ENCODE measurements at regions not wholly inside any gene's neighbourhood (a gene's known extent, or its start where the extent isn't known, plus 50 kb on each side); places are given as distances from the start of the nearest gene placed in this dataset.

GRCh38 chr13:105334211-105334610 lies 1201.3 kb downstream of the EFNB2 start:
- Histone ChIP-seq H3K4me1 (ENCODE audit: low read length) (no peaks in the 10 kb centered on the region), H3K4me3 (ENCODE audit: low read length) (no peak overlapping the region), H2AFZ (ENCODE audit: low read depth, low read length) (no peak overlapping the region), H3K27ac (ENCODE audit: low read length) (no peak overlapping the region), H4K20me1 (ENCODE audit: insufficient read depth, low read length) (no peaks in the 10 kb centered on the region), H3K9ac (ENCODE audit: low read length) (no peak overlapping the region), H3K4me2 (ENCODE audit: low read length) (no peak overlapping the region), H3K27me3 (ENCODE audit: low read depth, low read length) (no peaks in the 10 kb centered on the region), H3K79me2 (ENCODE audit: low read length) (no peaks in the 10 kb centered on the region), H3K36me3 (replicated peaks; ENCODE audit: low read depth, low read length) (no peaks in the 10 kb centered on the region), H3K9me3 (ENCODE audit: insufficient read depth, low read length) (peaks cover 5% of the 10 kb centered on the region; the same call in 1 of the 2 replicates)
- TF ChIP-seq CTCF (IDR thresholded peaks at IDR 0.05; ENCODE audit: low read depth, low read length): no peak
- no peak for TF ChIP-seq EZH2phosphoT487 (IDR thresholded peaks at IDR 0.05; ENCODE audit: low read depth)

GRCh38 chr13:105333416-105333815 lies 1202.0 kb downstream of the EFNB2 start:
- Histone ChIP-seq H3K4me2 (ENCODE audit: low read length) (no peak overlapping the region), H3K27ac (ENCODE audit: low read length) (no peak overlapping the region), H3K4me1 (ENCODE audit: low read length) (no peaks in the 10 kb centered on the region)

GRCh38 chr13:105329359-105329758 lies 1206.1 kb downstream of the EFNB2 start:
- no peaks in the 10 kb centered on the region for H3K36me3 ChIP-seq (replicated peaks; ENCODE audit: low read depth, low read length)
- H3K9me3 ChIP-seq (ENCODE audit: insufficient read depth, low read length): peaks cover 8% of the 10 kb centered on the region
- no peaks in the 10 kb centered on the region for H3K4me1 ChIP-seq (ENCODE audit: low read length)
- H4K20me1 ChIP-seq (ENCODE audit: insufficient read depth, low read length): no peaks in the 10 kb centered on the region
- no peak overlapping the region for H3K4me2 ChIP-seq (ENCODE audit: low read length)
- TF ChIP-seq CTCF (IDR thresholded peaks at IDR 0.05; ENCODE audit: low read depth, low read length): no peak
- no peak for TF ChIP-seq EZH2phosphoT487 (IDR thresholded peaks at IDR 0.05; ENCODE audit: low read depth)
- H3K27ac ChIP-seq (ENCODE audit: low read length): no peak overlapping the region
- no peaks in the 10 kb centered on the region for H3K27me3 ChIP-seq (ENCODE audit: low read depth, low read length)
- no peaks in the 10 kb centered on the region for H3K79me2 ChIP-seq (ENCODE audit: low read length)
- H3K9ac ChIP-seq (ENCODE audit: low read length): no peak overlapping the region
- no peak overlapping the region for H3K4me3 ChIP-seq (ENCODE audit: low read length)
- H2AFZ ChIP-seq (ENCODE audit: low read depth, low read length): no peak overlapping the region

More at GRCh38 chr13:105333416-105333815, 1202.0 kb downstream of the EFNB2 start:
- no peak overlapping the region for H2AFZ ChIP-seq (ENCODE audit: low read depth, low read length)
- no peak overlapping the region for H3K9ac ChIP-seq (ENCODE audit: low read length)
- no peaks in the 10 kb centered on the region for H4K20me1 ChIP-seq (ENCODE audit: insufficient read depth, low read length)
- H3K4me3 ChIP-seq (ENCODE audit: low read length): no peak overlapping the region
- TF ChIP-seq EZH2phosphoT487 (IDR thresholded peaks at IDR 0.05; ENCODE audit: low read depth): no peak
- no peak for TF ChIP-seq CTCF (IDR thresholded peaks at IDR 0.05; ENCODE audit: low read depth, low read length)
- H3K27me3 ChIP-seq (ENCODE audit: low read depth, low read length): no peaks in the 10 kb centered on the region
- H3K36me3 ChIP-seq (replicated peaks; ENCODE audit: low read depth, low read length): no peaks in the 10 kb centered on the region
- no peaks in the 10 kb centered on the region for H3K79me2 ChIP-seq (ENCODE audit: low read length)
- peaks cover 5% of the 10 kb centered on the region; the same call in 1 of the 2 replicates for H3K9me3 ChIP-seq (ENCODE audit: insufficient read depth, low read length)

- Histone ChIP-seq H3K9me3 (ENCODE audit: insufficient read depth, low read length) (peaks cover 8% of the 10 kb centered on the region), H4K20me1 (ENCODE audit: insufficient read depth, low read length) (no peaks in the 10 kb centered on the region), H3K4me3 (ENCODE audit: low read length) (no peak overlapping the region), H3K4me1 (ENCODE audit: low read length) (no peaks in the 10 kb centered on the region), H3K27ac (ENCODE audit: low read length) (no peak overlapping the region), H3K79me2 (ENCODE audit: low read length) (no peaks in the 10 kb centered on the region), H2AFZ (ENCODE audit: low read depth, low read length) (no peak overlapping the region), H3K27me3 (ENCODE audit: low read depth, low read length) (no peaks in the 10 kb centered on the region), H3K36me3 (replicated peaks; ENCODE audit: low read depth, low read length) (no peaks in the 10 kb centered on the region), H3K4me2 (ENCODE audit: low read length) (no peak overlapping the region), H3K9ac (ENCODE audit: low read length) (no peak overlapping the region)
- TF ChIP-seq CTCF (IDR thresholded peaks at IDR 0.05; ENCODE audit: low read depth, low read length): no peak
- no peak for TF ChIP-seq EZH2phosphoT487 (IDR thresholded peaks at IDR 0.05; ENCODE audit: low read depth)
These were observed 1207.2 kb downstream of the EFNB2 start for GRCh38 chr13:105328212-105328611.

All from OCI-LY3 (cell line).